ENCODE measurements at regions not wholly inside any gene's neighbourhood (a gene's known extent, or its start where the extent isn't known, plus 50 kb on each side); places are given as distances from the start of the nearest gene placed in this dataset.
"Not testable (repeated sequence)": the region's sequence is repeated elsewhere in the genome, so short reads cannot be mapped to it uniquely, and the experiment has no call there.

DNA sequence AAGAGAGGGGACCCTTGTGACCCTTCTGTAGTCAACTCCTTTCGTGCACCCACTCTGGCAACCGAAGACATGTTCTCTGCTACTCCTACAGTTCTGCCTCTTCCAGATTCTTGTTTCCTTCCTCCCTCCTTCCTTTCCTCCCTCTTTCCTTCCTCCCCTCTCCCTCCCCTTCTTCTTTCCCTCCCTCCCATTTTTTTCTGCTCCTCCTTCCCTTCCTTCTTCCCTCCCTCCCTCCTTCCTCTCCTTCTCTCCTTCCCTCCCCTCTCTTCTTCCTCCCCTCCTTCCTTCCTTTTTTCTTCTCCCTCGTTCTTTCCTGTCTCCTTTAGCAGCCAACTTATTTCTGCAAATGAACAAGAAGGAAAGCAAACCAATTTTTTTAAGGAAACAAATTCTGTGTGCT lies 111.5 kb downstream of the NPTX2 start:
- no peak for DNase-seq

GRCh38 chr7:98729121-98729520 lies 112.0 kb downstream of the NPTX2 start:
- peak in 2 of 3 donors; percentile 14 to 39 for DNase-seq

- no peak for DNase-seq
Measured at GRCh38 chr7:98730326-98730725, 113.2 kb downstream of the NPTX2 start.

DNA sequence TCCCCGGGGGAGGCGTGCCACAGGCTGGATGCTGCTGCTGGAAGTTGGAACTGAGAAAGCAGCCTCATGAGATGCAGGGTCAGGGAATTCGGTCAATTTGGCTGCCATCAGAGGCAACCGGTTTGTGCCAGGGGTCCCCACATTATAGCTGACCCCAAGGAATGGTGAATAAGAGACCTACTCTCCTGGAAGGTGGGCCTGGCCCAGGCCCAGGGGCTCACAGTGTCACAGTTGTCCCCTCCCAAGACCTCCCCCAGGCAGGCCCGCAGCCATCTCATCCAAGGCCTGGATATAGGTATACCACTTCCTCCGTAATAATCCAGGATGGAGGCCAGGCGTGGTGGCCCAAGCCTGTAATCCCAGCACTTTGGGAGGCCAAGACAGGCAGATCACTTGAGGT lies 114.6 kb downstream of the NPTX2 start:
- DNase-seq: no peak

DNA sequence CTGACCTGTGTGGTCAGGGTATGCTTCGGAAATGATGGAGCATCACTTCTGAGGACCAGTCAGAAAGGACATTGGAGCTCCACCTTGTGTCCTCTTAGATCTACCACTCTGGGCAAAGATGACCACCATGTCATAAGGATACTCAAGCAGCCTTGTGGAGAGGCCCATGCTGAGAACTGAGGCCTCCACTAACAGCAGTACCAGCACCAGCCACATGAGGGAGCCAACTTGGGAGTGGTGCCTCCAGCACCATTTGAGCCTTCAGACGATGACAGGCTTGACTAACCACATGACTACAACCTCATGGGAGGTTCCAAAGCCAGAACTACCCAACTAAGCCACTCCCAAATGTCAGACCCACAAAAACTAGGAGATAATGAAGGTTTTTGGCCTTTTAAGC lies 116.0 kb downstream of the NPTX2 start:
- no peak for DNase-seq

DNA sequence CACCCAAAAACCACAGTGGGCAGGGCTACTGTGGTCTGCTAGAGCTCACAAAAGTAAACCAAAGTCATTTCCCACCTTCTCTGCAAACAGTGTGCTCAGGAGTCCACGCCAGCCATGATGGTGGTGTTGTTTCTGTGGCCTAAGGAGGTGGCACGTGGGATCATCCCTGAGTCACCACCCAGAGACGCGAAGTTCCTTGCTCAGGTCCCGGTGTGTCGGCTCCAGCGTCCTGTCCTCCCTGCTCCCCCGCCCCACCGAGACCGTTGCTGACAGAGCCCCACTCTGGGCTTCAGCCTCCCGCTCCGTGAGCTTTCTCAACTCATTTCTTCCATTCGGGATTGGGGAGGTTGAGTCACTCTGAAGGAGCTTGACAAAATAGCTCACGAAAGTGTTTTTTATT lies 118.7 kb downstream of the NPTX2 start:
- DNase-seq: no peak

GRCh38 chr7:98736461-98736860 lies 119.4 kb downstream of the NPTX2 start:
- not testable (repeated sequence) for DNase-seq

DNA sequence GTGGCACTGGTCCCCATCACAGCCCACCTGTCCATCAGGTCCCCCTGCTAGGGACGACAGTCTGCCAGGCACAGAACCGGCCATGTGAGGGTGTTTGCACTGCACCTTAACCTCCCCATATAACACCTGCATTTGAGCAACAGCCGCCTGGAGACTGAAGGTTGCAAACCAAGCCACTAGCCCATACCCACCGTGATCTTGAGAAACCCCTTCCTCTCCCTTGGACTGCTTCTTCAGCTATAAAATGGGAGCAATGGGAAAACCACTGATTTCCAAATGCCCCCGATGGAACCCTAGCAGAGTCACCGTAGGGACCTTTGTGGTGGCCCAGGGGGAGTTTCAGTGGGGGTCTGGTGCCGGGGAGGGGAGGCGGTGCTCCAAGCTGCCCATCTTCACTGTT lies 120.1 kb downstream of the NPTX2 start:
- DNase-seq: no peak

DNA sequence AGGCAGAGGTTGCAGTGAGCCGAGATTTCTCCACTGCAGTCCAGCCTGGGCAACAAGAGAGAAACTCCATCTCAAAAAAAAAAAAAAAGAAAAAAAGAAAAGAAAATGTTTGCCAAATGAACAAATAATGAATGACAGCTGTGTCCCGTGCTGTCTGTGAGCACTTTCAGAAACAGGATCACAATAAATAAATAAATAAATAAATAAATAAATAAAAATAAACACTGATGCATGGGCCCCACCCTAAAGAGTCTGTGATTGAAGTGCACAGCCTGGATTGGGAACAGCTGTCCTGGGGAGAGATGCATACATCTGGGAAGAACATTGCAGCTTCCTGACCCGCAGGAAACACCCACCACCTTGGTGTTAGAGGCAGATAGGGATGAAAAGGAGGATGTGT lies 123.6 kb downstream of the NPTX2 start:
- DNase-seq: no peak

DNA sequence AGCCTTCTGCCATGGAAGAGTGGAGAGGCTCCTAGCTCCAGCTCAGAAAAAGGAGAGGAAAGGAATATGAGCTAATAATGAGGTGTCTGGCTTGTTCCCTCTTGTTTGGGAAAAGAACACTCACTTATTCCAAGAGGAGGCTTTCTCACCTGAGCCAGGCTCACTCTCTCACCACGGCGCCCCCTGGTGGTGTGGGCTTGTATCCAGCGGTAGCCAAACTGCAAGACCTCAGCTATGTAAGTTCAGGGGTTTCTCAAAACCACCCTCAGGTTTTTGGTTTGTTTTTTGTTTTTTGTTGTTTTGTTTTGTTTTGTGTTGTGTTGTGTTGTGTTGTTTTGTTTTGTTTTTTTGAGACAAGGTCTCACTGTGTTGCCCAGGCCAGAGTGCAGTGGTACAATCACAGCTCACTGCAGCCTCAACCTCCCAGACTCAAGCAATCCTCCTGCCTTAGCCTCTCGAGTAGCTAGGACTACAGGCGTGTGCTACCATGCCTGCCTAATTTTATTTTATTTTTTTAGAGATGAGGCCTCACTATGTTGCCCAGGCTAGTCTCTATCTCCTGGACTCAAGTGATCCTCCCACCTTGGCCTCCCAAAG lies 124.0 kb downstream of the TMEM130 start:
- DNase-seq: peak in 2 of 3 donors; percentile 38 to 60

GRCh38 chr7:98748090-98748489 lies 121.7 kb downstream of the TMEM130 start:
- no peak for DNase-seq

DNA sequence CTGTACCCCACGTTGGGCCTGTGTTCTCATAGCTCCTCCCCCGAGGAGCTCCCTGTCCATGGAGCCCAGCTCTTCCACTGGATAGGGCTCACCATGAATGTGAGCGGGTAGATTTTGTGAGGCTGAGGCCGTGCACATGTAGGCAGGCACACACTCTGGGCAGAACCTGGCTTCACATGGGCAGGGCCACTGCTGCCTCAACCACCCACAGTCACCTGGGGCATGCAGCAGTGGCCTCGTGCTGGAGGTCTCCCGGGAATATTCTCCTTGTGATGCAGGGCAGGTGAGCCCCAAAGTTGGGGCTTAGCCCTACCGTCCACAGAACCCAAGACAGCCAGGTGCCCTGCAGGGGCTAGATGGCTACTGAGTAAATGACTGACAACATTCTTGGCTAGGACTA lies 116.6 kb downstream of the TMEM130 start:
- no peak for DNase-seq

GRCh38 chr7:98753989-98754479 lies 115.8 kb downstream of the TMEM130 start:
- DNase-seq: no peak

DNA sequence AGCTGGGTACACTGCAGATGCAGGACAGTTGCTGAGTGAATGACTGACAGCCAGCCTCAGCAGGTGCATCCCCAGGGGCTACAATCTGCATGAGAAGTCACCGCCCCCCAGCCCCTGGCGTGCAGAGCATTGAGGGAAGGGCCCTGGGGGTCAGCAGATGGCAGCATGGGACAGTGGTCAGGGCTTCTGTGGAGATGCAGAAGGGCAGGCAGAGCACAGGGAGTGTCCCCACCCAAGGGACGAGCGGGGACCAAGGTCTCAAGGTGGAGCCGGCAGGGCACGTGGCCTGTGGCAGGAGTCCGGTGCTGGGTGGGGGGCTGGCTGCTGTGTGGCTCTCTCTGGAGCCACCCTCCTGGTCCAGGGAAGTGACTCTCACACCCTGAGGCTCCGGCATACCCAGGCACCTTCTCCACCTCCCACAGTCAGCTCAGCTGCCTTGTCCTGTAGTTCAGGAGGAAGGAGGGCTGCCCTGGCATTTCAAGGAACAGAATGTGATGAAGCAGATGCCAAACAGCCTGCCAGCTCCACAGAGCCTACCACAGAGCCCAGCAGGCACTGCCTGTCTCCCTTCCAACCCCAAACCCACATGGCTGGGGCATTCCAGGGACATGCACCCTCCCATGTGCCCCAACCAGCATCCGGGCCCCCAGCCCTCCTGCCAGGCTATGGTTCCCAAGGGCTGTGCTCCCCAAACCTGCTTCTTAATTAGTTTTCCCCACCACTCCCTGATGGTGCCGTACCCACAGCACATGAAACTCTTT lies 114.5 kb downstream of the TMEM130 start:
- no peak for DNase-seq

GRCh38 chr7:98758157-98758556 lies 111.7 kb downstream of the TMEM130 start:
- no peak for DNase-seq

- peak in 1 of 3 donors; percentile 8 for DNase-seq
Measured at GRCh38 chr7:98760201-98760651, 109.6 kb downstream of the TMEM130 start.

GRCh38 chr7:98761225-98761624 lies 108.6 kb downstream of the TMEM130 start:
- no peak for DNase-seq

GRCh38 chr7:98762620-98763019 lies 107.2 kb downstream of the TMEM130 start:
- DNase-seq: no peak

DNA sequence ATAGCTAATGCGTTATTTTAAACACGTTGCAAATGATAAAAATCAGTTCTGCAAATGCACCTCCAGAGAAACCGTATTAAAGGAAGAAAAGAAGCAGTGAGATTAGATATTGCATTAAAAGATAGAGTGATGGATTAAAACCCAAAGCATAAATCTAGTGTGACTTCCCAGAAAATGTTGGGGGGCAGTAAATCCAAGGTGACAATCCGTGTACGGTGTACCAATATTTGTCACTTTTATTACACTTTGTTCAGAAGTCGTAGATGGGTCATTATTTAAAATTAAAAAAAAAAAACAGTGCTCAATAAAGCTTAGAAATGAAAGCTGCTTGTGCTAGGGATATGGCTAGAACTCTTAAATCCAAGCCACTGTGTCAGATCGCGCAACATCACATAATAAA lies 106.4 kb downstream of the TMEM130 start:
- no peak for DNase-seq

DNA sequence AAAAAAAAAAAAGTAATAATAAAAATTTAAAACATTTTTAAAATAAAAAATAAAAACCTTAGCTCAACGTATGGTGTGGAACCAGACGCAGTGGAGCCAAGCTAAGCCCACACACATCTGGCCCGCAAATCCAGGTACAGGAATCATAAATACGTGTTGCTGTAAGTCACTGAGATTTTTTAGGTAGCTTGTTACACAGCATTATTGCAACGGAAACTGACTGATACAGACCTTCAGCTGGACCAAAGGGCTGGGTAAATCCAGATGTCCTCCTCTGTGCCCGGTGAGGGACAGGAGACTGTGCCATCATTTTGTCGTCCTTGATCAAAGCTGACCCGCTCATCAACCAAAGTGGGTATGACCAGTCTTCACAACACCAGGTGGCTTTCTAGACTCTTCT lies 104.9 kb downstream of the TMEM130 start:
- no peak for DNase-seq

DNA sequence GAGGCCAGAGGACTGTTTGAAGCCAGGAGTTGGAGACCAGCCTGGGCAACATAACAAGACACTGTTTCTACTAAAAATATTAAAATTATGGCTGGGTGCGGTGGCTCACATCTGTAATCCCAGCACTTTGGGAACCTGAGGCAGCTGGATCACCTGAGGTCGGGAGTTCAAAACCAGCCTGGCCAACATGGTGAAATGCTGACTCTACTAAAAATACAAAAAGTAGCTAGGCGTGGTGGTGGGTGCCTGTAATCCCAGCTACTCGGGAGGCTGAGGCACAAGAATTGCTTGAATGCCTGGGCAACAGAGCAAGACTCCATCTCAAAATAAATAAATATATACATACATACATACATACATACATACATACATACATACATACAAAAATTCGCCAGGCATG lies 99.7 kb downstream of the TMEM130 start:
- not testable (repeated sequence) for DNase-seq

DNA sequence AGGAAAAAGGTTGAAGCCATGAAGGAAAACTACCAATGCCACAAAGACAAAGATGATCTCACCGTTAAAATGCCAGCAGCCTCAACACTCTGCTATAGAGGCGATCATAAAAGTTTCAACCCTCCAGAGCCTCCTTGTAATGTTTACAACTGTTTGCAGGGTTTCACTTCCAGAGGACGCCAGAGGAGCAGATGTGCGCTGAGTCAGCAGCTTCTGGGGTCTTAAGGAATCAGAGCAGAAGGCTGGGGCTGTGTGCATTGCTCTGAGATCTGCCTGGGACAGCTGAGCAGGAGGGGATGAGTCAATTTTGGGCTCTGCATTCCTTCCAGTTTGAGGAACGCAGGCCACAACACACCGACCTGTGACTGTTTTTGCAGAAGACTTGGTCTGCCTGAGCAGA lies 98.3 kb downstream of the TMEM130 start:
- DNase-seq: peak; percentile 72 to 92 (median 87)

DNA sequence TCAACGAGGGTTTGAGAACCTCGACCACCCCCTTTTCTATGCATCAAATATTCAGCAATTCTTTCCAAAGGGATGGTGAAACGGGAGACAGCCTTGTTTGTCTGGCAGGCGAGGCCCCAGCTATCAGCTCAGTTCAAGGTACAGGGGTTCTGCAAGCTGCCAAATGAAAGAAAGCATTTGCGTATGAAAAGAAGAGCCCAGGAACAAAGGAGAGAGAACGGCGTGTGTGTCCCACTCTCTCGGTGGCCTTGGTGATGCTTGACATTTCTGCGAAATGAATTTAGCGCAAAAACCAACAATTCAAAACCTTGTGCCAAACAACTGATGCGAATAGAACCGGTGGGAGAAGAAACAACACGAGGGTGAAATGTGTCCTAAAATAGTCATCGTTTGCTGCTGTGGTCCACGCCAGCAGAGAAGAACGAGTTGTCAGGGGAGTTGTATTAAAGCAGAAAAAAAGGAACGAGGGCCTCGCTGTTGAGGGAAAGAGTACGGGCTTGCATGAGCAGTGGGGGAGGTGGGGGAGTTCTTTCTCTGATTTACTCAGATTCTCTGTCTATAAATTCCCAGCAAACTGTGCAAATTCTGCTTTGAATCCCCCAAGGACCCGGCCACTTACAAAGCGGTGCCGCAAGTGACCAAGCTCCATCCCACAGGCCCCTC lies 97.7 kb downstream of the TMEM130 start:
- peak in 2 of 3 donors; percentile 9 to 72 for DNase-seq
